ENCODE measurements at regions not wholly inside any gene's neighbourhood (a gene's known extent, or its start where the extent isn't known, plus 50 kb on each side); places are given as distances from the start of the nearest gene placed in this dataset.

DNA sequence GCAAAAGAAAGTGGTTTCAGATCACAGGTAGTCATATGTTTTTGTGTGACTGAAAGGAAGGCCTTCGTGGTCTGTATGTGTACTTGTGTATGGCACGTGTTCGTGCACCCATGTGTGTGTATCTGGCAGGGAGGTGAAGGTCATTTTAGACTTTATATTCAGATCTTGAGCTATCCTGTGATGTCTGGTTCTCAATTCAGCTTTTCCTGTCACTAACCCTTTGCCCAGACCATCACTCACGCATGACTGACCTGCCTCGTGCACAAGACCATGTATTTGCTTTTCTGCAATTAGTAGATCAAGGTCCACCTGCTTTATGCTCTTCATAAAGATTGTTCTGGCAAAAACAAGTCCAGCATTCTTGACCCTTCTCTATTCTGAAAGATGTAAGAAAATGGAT lies 139.7 kb upstream of the MAF start:
- H3K79me2 ChIP-seq (ENCODE audit: low read depth): no peaks in the 10 kb centered on the region
- no peak overlapping the region for H2AFZ ChIP-seq
- no TSS peak for BruUV-seq (replicated peaks)
- CTCF ChIA-PET: no interaction called here
- no peaks in the 10 kb centered on the region for H3K9me3 ChIP-seq (ENCODE audit: insufficient read depth, low read depth)
- POLR2A ChIA-PET (ENCODE audit: unreplicated experiment): no interaction called here
- no peak for DNase-seq
- H3K36me3 ChIP-seq (ENCODE audit: low read depth): no peaks in the 10 kb centered on the region
- no peaks in the 10 kb centered on the region for H3K27me3 ChIP-seq (ENCODE audit: insufficient read depth, low read depth)
- intact Hi-C loops (cut with micrococcal nuclease; ENCODE audit: unreplicated experiment): no loop called here
- H3K9me2 ChIP-seq (ENCODE audit: insufficient read depth): no peaks in the 10 kb centered on the region
- no peak overlapping the region for H3K27ac ChIP-seq
- no peaks in the 10 kb centered on the region for H4K20me1 ChIP-seq (ENCODE audit: insufficient read depth)
- no peaks in the 10 kb centered on the region for H3K4me1 ChIP-seq (replicated peaks; ENCODE audit: insufficient read depth)
- no peaks in the 10 kb centered on the region for H3F3A ChIP-seq (ENCODE audit: insufficient read depth, low read depth)
- TF ChIP-seq EZH2 (IDR thresholded peaks at IDR 0.05; ENCODE audit: low read depth): no peak
- TF ChIP-seq, protein P1, sequence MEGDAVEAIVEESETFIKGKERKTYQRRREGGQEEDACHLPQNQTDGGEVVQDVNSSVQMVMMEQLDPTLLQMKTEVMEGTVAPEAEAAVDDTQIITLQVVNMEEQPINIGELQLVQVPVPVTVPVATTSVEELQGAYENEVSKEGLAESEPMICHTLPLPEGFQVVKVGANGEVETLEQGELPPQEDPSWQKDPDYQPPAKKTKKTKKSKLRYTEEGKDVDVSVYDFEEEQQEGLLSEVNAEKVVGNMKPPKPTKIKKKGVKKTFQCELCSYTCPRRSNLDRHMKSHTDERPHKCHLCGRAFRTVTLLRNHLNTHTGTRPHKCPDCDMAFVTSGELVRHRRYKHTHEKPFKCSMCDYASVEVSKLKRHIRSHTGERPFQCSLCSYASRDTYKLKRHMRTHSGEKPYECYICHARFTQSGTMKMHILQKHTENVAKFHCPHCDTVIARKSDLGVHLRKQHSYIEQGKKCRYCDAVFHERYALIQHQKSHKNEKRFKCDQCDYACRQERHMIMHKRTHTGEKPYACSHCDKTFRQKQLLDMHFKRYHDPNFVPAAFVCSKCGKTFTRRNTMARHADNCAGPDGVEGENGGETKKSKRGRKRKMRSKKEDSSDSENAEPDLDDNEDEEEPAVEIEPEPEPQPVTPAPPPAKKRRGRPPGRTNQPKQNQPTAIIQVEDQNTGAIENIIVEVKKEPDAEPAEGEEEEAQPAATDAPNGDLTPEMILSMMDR (conservative IDR thresholded peaks at IDR 0.05): no peak
- no peak overlapping the region for H3K4me2 ChIP-seq
- H3K4me3 ChIP-seq: no peak overlapping the region

DNA sequence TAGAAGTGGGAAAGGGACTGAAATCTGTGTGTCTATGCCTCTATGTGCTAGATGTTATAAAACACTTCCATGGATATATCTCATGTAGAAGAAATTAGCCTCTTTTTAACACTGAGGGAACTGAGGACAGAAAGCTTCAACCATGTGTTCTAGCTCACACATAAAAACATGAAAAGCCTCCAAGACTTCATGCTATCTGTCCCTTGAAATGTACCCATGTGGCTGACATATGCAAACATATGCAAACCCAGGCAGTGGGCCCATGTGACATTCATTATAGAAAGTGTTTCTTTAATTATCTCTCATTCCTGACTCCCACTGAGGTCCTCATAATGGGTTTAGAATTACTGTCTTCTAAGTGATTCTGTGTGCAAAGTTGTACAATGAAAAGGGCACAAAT lies 134.7 kb upstream of the MAF start:
- Histone ChIP-seq H4K20me1 (ENCODE audit: insufficient read depth) (no peaks in the 10 kb centered on the region), H3K27ac (no peak overlapping the region), H3K79me2 (ENCODE audit: low read depth) (no peaks in the 10 kb centered on the region), H2AFZ (no peak overlapping the region), H3K27me3 (ENCODE audit: insufficient read depth, low read depth) (no peaks in the 10 kb centered on the region), H3K9me2 (ENCODE audit: insufficient read depth) (no peaks in the 10 kb centered on the region), H3K36me3 (ENCODE audit: low read depth) (no peaks in the 10 kb centered on the region), H3F3A (ENCODE audit: insufficient read depth, low read depth) (no peaks in the 10 kb centered on the region), H3K4me1 (replicated peaks; ENCODE audit: insufficient read depth) (no peaks in the 10 kb centered on the region), H3K4me3 (no peak overlapping the region), H3K9me3 (ENCODE audit: insufficient read depth, low read depth) (no peaks in the 10 kb centered on the region), H3K4me2 (no peak overlapping the region)
- CTCF ChIA-PET: no interaction called here
- no peak for DNase-seq
- intact Hi-C loops (cut with micrococcal nuclease; ENCODE audit: unreplicated experiment): no loop called here
- TF ChIP-seq, protein P1 (conservative IDR thresholded peaks at IDR 0.05): no peak
- TF ChIP-seq EZH2 (IDR thresholded peaks at IDR 0.05; ENCODE audit: low read depth): no peak
- no TSS peak for BruUV-seq (replicated peaks)
- POLR2A ChIA-PET (ENCODE audit: unreplicated experiment): no interaction called here

DNA sequence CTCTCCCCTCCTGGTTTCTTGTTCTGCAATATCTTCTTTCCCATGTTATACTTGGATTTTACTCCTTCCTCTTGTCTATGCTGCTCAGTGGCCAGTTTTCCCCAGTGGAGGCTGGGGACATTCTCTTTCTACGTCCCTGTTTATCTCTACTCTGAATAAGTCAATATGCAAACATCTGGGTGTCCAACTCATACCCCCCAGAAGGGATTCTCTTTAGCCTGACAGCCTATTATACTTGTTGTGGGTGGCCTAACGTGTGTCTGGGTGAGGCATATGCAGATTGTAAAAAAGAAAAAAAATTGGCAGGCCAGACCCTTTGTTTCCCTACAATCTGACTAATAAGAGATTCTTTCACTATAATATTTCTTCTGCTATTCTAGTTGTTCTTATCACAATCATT lies 134.2 kb upstream of the MAF start:
- no peaks in the 10 kb centered on the region for H3F3A ChIP-seq (ENCODE audit: insufficient read depth, low read depth)
- no peaks in the 10 kb centered on the region for H3K79me2 ChIP-seq (ENCODE audit: low read depth)
- no TSS peak for BruUV-seq (replicated peaks)
- H3K36me3 ChIP-seq (ENCODE audit: low read depth): no peaks in the 10 kb centered on the region
- H3K4me1 ChIP-seq (replicated peaks; ENCODE audit: insufficient read depth): no peaks in the 10 kb centered on the region
- H3K4me2 ChIP-seq: no peak overlapping the region
- CTCF ChIA-PET: no interaction called here
- DNase-seq: no peak
- intact Hi-C loops (cut with micrococcal nuclease; ENCODE audit: unreplicated experiment): no loop called here
- no peak overlapping the region for H2AFZ ChIP-seq
- POLR2A ChIA-PET (ENCODE audit: unreplicated experiment): no interaction called here
- no peak overlapping the region for H3K4me3 ChIP-seq
- H3K27ac ChIP-seq: no peak overlapping the region
- no peak for TF ChIP-seq EZH2 (IDR thresholded peaks at IDR 0.05; ENCODE audit: low read depth)
- TF ChIP-seq, protein P1 (conservative IDR thresholded peaks at IDR 0.05): no peak
- H3K9me2 ChIP-seq (ENCODE audit: insufficient read depth): no peaks in the 10 kb centered on the region
- H3K9me3 ChIP-seq (ENCODE audit: insufficient read depth, low read depth): no peaks in the 10 kb centered on the region
- no peaks in the 10 kb centered on the region for H4K20me1 ChIP-seq (ENCODE audit: insufficient read depth)
- H3K27me3 ChIP-seq (ENCODE audit: insufficient read depth, low read depth): no peaks in the 10 kb centered on the region

Data from PC-9 (cell line).